Body of pancreas (tissue), 4 donors: ENCODE measurements at regions not wholly inside any gene's neighbourhood (a gene's known extent, or its start where the extent isn't known, plus 50 kb on each side); places are given as distances from the start of the nearest gene placed in this dataset.

Experiments used
- ATAC-seq: fragments of 150-250 bp; one replicate; pipeline ENCODE4 v1.9.1; 2016
- DNase-seq, 4 donors: peaks; one replicate each; pipeline ENCODE4 v3.0.0-alpha.2; 2019
- H3K27ac ChIP-seq, 4 donors: fragments of 200-600 bp; sonication (generic); 1 replicate in 3 of 4; 2 replicates in 1 of 4; pipeline versions ENCODE4 v1.5.1 to v1.6.1; 2016 to 2019; ENCODE audit warnings: mild to moderate bottlenecking in 1 of 4, mixed read lengths in 1 of 4, moderate library complexity in 1 of 4
- H3K27me3 ChIP-seq, 2 donors: fragments of 200-600 bp; sonication (generic); one replicate each; pipeline ENCODE4 v1.6.0; 2016; ENCODE audit warnings: mild to moderate bottlenecking in 1 of 2
- H3K36me3 ChIP-seq, 2 donors: fragments of 200-600 bp; sonication (generic); replicated peaks in 1 of 2; 2 replicates each; pipeline ENCODE4 v1.5.1; 2016; ENCODE audit warnings: low read depth in 2 of 2; ENCODE audit not compliant: insufficient read depth in 1 of 2
- H3K4me1 ChIP-seq: fragments of 200-600 bp; sonication (generic); one replicate; pipeline ENCODE4 v1.6.0; 2016
- H3K4me3 ChIP-seq, 2 donors: fragments of 200-600 bp; sonication (generic); 1 replicate in 1 of 2; 2 replicates in 1 of 2; pipeline ENCODE4 v1.5.1; 2016 to 2019
- H3K9me3 ChIP-seq, 3 donors: fragments of 200-600 bp; sonication (generic); 1 replicate in 2 of 3; 2 replicates in 1 of 3; pipeline ENCODE4 v1.5.1; 2016
- POLR2A ChIP-seq, 3 donors: fragments of 450-650 bp; IDR thresholded peaks; one replicate each; pipeline ENCODE4 v1.6.1; 2016; ENCODE audit warnings: antibody characterized with exemption in 3 of 3, mild to moderate bottlenecking in 2 of 3
- WGBS, 2 donors: methylation state at CpG; one replicate each; pipeline ENCODE4 v1.1.5; 2017; 5-methylcytosine and 5-hydroxymethylcytosine counted together
- intact Hi-C: fragments of 100-400 bp; cut with DNase I; formaldehyde crosslinking; loops from one replicate; pipeline ENCODE4 v1.15.1; 2023
- TF ChIP-seq, protein P1 (sequence below), 7 experiments: fragments of 450-650 bp in 4 of 7; fragments of 200-600 bp in 3 of 7; sonication (generic) in 3 of 7; IDR thresholded peaks; one replicate each; pipeline ENCODE4 v1.5.1; 2016 to 2019; ENCODE audit warnings: antibody characterized with exemption in 7 of 7

DNA sequence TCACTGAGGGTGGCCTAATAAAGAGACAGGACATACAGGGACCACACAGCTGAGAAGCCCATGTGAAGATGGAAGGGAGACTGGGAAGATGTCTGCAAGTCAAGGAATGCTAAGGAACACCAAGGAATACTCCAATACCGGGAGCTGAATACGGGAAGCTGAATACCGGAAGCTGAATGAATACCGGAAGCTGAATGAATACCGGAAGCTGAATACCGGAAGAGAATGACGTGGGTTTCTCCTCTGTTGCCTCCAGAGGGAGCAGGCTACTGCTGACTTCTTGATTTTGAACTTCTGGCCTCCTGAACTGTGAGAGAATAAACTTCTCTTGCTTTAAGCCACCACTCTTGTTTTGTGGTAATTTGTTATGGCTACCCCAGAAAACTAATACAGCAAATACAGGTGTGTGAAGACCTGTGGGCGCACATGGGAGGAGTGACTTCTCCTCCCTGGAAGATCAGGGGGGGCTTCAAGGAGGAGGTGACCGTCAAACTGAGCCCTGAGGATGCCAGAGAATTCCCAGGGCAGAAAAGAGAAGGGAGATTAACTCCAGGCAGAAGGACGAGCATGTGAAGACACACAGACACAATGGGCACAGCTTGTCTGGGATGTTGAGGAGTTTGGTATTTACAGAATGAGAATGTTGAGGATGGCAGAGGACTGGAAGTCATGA lies 259.9 kb downstream of the IRF8 start:
- H3K9me3 ChIP-seq: no peaks in the 10 kb centered on the region
- ATAC-seq (no peak), DNase-seq (no peak)
- 73 to 83% methylated on average over 10 of the region's 10 CpGs for WGBS, 2 donors
- H3K4me1 ChIP-seq: no peaks in the 10 kb centered on the region
- H3K36me3 ChIP-seq: no peaks in the 10 kb centered on the region
- H3K4me3 ChIP-seq: no peak overlapping the region
- no peaks in the 10 kb centered on the region for H3K27me3 ChIP-seq
- intact Hi-C loops: no loop called here
- H3K27ac ChIP-seq: no peak overlapping the region
- TF ChIP-seq, protein P1, sequence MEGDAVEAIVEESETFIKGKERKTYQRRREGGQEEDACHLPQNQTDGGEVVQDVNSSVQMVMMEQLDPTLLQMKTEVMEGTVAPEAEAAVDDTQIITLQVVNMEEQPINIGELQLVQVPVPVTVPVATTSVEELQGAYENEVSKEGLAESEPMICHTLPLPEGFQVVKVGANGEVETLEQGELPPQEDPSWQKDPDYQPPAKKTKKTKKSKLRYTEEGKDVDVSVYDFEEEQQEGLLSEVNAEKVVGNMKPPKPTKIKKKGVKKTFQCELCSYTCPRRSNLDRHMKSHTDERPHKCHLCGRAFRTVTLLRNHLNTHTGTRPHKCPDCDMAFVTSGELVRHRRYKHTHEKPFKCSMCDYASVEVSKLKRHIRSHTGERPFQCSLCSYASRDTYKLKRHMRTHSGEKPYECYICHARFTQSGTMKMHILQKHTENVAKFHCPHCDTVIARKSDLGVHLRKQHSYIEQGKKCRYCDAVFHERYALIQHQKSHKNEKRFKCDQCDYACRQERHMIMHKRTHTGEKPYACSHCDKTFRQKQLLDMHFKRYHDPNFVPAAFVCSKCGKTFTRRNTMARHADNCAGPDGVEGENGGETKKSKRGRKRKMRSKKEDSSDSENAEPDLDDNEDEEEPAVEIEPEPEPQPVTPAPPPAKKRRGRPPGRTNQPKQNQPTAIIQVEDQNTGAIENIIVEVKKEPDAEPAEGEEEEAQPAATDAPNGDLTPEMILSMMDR (IDR thresholded peaks at IDR 0.05): no peak
- no peak for TF ChIP-seq POLR2A (IDR thresholded peaks at IDR 0.05)

DNA sequence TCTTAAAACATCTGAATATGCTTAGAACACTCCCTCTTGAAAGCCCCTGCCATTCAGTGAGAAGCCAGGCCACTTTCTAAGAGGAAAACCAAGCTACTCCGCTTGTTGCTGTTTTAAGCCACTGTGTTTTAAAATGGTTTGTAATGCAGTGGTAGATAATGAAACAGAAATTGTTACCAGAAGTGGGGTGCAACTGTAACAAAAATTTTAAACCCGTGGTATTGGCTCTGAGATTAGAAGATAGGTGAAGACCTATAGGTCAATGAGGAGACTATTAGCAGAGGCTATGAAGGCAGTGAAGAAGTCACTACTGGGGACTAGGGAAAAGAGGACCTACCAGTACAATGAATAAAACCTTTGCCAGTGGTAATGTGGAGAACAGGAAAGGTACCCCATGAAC lies 266.5 kb downstream of the IRF8 start:
- no peak for ATAC-seq
- intact Hi-C loops: no loop called here

DNA sequence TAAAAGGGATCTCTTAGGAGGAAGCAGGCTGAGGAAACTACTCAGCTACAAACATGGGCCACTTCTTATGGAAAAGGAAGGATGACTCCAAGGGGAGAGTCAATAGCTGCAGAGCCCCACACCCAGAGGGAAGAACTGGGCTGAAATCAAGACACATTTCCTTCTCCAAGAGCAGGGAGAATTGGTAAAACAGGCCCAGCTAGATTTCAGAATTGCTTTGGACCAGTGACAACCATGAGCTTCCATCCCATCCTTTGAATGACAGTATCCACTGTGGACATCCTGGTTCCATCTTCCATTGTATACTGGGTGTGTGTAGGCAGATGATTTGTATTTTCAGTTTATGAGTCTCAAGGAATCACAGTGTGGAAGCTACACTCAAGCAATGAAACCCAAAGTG lies 267.5 kb downstream of the IRF8 start:
- ATAC-seq (no peak), DNase-seq (no peak)
- Histone ChIP-seq H3K36me3 (no peaks in the 10 kb centered on the region), H3K4me1 (no peaks in the 10 kb centered on the region), H3K9me3 (peaks cover 0 to 13% (median 0%) of the 10 kb centered on the region in 3 donors), H3K27ac (no peak overlapping the region), H3K27me3 (no peaks in the 10 kb centered on the region), H3K4me3 (no peak overlapping the region)
- TF ChIP-seq, protein P1 (IDR thresholded peaks at IDR 0.05): no peak
- TF ChIP-seq POLR2A (IDR thresholded peaks at IDR 0.05): no peak
- intact Hi-C loops: no loop called here

More for the DNA sequence above, 266.5 kb downstream of the IRF8 start:
- Histone ChIP-seq H3K27me3 (no peaks in the 10 kb centered on the region), H3K4me1 (no peaks in the 10 kb centered on the region), H3K9me3 (peaks cover 0 to 13% (median 0%) of the 10 kb centered on the region in 3 donors), H3K36me3 (no peaks in the 10 kb centered on the region), H3K27ac (no peak overlapping the region), H3K4me3 (no peak overlapping the region)
- DNase-seq: no peak
- WGBS, 2 donors: 71 to 82% methylated on average over 2 of the region's 2 CpGs
- TF ChIP-seq, protein P1 (IDR thresholded peaks at IDR 0.05): no peak
- no peak for TF ChIP-seq POLR2A (IDR thresholded peaks at IDR 0.05)

DNA sequence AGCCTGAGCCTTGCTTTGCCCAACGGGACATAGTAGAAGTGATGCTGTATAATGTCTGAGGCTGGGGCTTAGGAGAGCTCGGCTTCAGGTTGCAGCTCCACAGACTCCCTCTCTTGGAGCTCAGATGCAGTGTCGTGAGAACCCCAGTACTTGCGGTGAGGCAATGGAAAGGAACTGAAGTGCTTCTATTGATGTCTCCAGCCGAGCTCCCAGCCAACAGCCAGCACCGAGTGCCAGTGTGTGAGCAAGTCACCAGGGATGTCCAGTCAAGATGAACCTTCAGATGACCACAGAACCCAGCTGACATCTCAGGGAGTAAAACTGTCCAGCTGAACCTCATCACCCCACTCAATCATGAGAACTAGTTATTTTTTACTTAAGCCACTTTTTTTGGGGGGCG lies 268.1 kb downstream of the IRF8 start:
- intact Hi-C loops: no loop called here
- no peak overlapping the region for H3K27ac ChIP-seq
- ATAC-seq (no peak), DNase-seq (no peak)
- no peak overlapping the region for H3K4me3 ChIP-seq
- no peaks in the 10 kb centered on the region for H3K4me1 ChIP-seq
- H3K9me3 ChIP-seq: peaks cover 0 to 13% (median 0%) of the 10 kb centered on the region in 3 donors
- H3K36me3 ChIP-seq: no peaks in the 10 kb centered on the region
- TF ChIP-seq, protein P1 (IDR thresholded peaks at IDR 0.05): no peak
- no peak for TF ChIP-seq POLR2A (IDR thresholded peaks at IDR 0.05)
- WGBS, 2 donors: 75 to 86% methylated on average over 6 to 7 of the region's 7 CpGs
- H3K27me3 ChIP-seq: no peaks in the 10 kb centered on the region

DNA sequence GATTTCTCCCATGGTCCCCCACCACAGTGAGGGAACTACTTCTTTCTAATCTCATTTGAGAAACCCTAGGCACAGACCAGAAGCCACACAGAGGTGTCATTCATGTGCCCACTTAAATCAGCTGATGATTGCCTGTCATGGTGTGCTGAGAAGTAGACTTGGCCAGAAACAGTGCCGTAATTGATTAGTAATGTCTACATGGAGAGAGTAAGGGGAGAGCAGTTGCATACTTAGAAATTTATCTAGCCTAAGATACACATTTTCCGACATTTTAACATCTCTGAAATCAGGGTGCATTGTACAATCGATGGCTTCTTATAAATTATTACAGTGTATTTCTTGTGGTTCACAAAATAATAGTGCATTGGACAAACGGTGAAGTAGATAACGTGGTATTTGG lies 271.8 kb downstream of the IRF8 start:
- peaks cover 0 to 6% (median 0%) of the 10 kb centered on the region in 3 donors for H3K9me3 ChIP-seq
- TF ChIP-seq, protein P1 (IDR thresholded peaks at IDR 0.05): no peak
- TF ChIP-seq POLR2A (IDR thresholded peaks at IDR 0.05): no peak
- 88% methylated on average over 5 of the region's 5 CpGs for WGBS, 2 donors
- H3K4me3 ChIP-seq: no peak overlapping the region
- H3K4me1 ChIP-seq: no peaks in the 10 kb centered on the region
- H3K36me3 ChIP-seq: no peaks in the 10 kb centered on the region
- ATAC-seq (no peak), DNase-seq (no peak)
- no peak overlapping the region for H3K27ac ChIP-seq
- no peaks in the 10 kb centered on the region for H3K27me3 ChIP-seq
- intact Hi-C loops: no loop called here
